Activated CD4-positive, alpha-beta T cell treated with anti-CD3 and anti-CD28 coated beads, Interleukin-2, Interleukin-6, amounts not matched to agents 100 ng/mL and 50 ng/mL, durations not matched to agents 16 hours and 8 hours (primary cell): ENCODE measurements at regions not wholly inside any gene's neighbourhood (a gene's known extent, or its start where the extent isn't known, plus 50 kb on each side); places are given as distances from the start of the nearest gene placed in this dataset.
"Not testable (repeated sequence)": the region's sequence is repeated elsewhere in the genome, so short reads cannot be mapped to it uniquely, and the experiment has no call there.

Experiments used
- DNase-seq: peaks from one replicate; pipeline ENCODE4 v3.0.0-alpha.2; 2020

DNA sequence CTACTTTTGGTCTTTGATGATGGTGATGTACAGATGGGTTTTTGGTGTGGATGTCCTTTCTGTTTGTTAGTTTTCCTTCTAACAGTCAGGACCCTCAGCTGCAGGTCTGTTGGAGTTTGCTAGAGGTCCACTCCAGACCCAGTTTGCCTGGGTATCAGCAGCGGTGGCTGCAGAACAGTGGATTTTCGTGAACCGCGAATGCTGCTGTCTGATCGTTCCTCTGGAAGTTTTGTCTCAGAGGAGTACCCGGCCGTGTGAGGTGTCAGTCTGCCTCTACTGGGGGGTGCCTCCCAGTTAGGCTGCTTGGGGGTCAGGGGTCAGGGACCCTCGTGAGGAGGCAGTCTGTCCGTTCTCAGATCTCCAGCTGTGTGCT, 56.6 kb upstream of the TNFAIP8 start:
- not testable (repeated sequence) for DNase-seq

DNA sequence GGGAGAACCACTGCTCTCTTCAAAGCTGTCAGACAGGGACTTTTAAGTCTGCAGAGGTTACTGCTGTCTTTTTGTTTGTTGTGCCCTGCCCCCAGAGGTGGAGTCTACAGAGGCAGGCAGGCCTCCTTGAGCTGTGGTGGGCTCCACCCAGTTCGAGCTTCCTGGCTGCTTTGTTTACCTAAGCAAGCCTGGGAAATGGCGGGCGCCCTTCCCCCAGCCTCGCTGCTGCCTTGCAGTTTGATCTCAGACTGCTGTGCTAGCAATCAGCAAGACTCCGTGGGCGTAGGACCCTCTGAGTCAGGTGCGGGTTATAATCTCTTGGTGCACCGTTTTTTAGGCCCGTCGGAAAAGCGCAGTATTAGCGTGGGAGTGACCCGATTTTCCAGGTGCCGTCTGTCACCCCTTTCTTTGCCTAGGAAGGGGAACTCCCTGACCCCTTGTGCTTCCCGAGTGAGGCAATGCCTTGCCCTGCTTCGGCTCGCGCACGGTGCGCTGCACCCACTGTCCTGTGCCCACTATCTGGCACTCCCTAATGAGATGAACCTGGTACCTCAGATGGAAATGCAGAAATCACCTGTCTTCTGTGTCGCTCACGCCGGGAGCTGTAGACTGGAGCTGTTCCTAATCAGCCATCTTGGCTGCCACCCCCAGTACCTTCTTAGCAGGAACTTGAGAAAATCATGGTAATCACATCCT, 56.1 kb upstream of the TNFAIP8 start:
- peak; percentile 77 for DNase-seq

DNA sequence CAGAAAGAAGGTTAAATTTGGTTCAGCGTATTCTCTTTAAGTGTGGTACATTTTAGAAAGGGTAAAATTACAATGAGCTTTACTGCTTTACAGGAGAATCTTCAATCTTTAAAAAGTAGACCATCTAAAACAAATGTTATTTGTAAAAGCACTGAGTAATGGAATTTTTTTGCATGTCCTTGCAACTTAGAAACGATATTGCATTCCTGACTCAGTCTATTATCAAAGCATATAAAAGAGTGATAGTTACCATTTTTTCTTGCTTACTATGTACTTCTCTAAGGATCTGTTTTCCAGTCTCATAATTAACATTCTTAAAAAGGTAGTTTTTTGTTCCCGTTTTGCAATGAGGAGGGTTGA, 55.5 kb upstream of the TNFAIP8 start:
- no peak for DNase-seq

DNA sequence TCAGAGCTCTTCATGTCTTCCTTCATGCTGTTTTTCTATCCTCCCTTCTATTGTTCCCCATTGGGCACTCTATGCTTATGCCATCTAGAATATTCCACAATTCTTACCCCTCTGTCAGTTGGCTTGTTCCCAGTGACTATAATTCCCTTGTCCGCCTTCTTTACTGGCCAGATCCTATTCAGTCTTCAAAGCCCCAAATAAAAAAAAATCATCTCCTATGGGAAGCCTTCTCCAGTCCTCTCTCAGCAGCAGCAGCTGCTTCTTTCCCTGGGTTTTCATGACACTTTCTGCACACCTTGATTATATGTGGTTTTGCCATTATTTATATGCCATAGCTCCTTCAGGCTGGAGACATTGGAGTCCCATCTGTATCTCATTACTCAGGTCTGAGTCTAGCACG, 54.6 kb upstream of the TNFAIP8 start:
- no peak for DNase-seq

DNA sequence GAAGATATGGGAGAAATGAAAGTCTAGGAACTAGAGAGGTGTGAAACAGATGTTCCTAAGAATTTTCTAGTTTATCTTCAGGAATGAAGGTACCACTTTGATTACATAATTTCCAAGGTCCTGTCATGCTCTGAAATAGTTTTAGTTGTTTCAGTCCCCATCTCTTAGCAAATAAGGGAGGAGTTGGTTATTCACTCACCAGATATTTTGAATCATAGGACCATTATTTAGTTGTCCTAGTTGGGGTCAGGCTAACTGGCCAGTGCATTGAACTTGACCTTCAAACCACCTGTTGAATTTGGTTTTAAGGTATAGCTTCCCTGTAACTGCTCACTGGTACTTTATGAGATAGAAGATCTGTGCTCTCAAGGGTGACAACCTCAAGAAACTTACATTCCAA, 53.9 kb upstream of the TNFAIP8 start:
- DNase-seq = no peak

DNA sequence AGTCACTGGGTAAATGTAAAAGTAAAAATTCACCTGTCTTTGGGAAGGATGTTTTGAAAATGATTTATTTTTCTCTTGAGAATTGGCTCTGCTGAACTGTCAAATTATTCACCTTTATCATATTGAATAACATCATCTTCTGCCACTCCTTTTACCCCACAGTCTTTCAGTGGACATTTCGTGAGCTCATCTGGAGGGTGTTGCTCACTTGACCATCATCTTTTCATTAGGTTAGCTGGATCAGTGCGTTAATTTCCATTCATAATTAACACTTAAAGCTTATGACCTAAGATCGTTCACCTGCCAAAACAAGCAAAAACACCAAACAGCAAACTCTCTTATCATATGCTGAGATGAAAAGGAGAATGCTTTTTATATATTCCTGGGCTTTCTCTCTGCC, 53.4 kb upstream of the TNFAIP8 start:
- DNase-seq = no peak

DNA sequence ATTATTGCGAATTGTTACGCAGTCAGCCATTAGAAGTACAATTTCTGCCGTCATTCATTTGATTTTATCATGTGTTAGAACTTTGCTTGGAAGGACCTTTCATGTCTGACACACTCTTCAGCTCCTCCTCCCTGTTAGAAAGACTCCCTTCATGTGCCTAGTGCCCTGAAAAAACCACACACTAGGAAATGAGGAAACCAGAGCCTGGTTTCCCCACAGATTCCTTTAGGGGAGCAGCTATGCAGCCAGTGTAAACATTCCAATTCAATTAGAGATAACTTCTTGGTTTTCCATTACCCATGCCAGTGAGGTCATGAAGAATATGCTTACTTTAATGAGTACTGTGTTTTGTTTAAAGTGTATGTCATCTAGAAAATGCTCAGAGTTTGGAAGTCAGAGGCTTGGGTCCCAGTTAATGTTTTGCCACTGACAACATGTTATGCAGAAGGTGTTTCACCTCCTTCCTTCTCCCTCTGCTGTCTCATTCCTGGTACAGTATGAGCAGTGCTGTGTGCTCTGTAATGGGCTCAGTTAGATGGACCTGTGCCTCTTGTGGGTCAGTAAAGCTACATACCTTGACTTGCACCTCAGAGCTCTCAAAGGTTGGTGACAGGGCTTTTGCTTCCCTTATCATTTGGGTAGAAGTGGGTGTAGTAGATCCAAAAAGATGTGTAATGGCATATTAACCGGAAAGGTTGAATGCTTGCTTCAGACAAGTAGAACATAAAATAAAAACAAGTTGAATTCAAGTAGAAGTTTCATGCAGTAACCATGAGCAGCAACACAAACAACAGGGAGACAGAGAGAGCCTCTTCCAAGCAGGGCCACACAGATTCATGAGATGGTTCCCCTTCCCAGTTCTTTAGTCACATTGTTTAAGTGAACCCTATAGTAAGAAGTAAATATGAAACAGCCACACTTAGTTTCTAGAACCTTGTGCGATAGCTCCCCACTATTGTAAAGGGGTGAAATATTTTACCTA, 52.6 kb upstream of the TNFAIP8 start:
- DNase-seq = no peak

DNA sequence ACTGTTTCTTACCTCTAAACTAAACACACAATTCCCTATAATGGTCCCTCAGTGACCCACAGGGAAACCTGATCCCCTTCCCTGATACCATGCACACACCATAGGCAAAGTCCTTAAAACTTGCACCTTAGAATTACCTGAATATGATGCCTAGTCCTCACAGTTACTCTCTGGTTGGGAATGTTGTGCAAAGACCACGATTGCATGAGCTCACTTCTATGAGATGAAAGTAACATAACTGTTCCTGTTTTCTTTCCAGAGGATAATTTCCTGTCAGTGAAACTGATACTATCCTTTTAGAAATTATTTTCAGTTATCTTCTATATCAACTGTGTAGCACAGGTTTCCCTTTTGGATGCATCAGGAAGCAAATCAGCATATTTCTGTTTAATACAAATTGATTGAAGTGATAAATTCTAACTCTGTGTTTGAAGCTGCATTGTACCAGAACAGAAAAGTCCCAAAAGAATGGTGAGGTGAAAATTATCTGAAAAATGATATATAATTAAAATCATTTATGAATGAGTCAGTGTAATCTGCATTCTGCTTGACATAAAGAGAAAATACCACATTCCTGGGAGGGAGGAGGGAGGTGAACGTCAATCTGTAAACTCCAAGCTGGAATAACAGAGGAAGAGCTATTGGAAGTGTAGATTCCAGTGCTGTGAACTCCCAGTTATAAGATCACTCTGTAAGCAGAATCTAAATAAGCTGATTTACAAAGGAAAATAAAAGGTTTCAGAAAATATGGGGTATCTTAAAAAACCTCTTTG, 51.2 kb upstream of the TNFAIP8 start:
- DNase-seq = no peak
